SK-N-MC (cell line): ENCODE measurements at regions not wholly inside any gene's neighbourhood (a gene's known extent, or its start where the extent isn't known, plus 50 kb on each side); places are given as distances from the start of the nearest gene placed in this dataset.

ENCODE experiments used
- EZH2 ChIP-seq: fragments of 200-600 bp; sonication (generic); IDR thresholded peaks from one replicate; pipeline ENCODE4 v1.6.1; 2017; ENCODE audit warnings: antibody characterized with exemption
- FOXP2 ChIP-seq: optimal IDR thresholded peaks from 2 replicates; pipeline ENCODE3; 2011; ENCODE audit warnings: mild to moderate bottlenecking, moderate library complexity; ENCODE audit not compliant: insufficient read depth; ENCODE audit errors: extremely low read length, control extremely low read depth
- POLR2AphosphoS5 ChIP-seq: IDR thresholded peaks from 2 replicates; pipeline ENCODE4 v1.6.1; 2012; ENCODE audit warnings: mild to moderate bottlenecking, low read depth, low read length, borderline replicate concordance

GRCh38 chr5:159788835-159789331 lies 127.4 kb upstream of the ADRA1B start:
- TF ChIP-seq POLR2AphosphoS5 (no peak), EZH2 (no peak), FOXP2 (no peak)
